Activated naive CD4-positive, alpha-beta T cell treated with anti-CD3 and anti-CD28 coated beads for 36 hours (primary cell): ENCODE measurements at regions not wholly inside any gene's neighbourhood (a gene's known extent, or its start where the extent isn't known, plus 50 kb on each side); places are given as distances from the start of the nearest gene placed in this dataset.

Experiments
- CTCF ChIA-PET: fragments of 350-600 bp; sonication (Branson Sonifier 250); formaldehyde crosslinking; loops from one replicate; lab custom pipeline; 2021; ENCODE audit warnings: antibody characterized with exemption; lab: Charles Lee
- DNase-seq: peaks from one replicate; pipeline ENCODE4 v3.0.0-alpha.2; 2020
- H3K27ac Mint-ChIP-seq: one replicate; pipeline ENCODE4 v1.8.0; 2021; ENCODE audit warnings: mild to moderate bottlenecking, mixed read lengths
- H3K27me3 Mint-ChIP-seq: one replicate; pipeline ENCODE4 v1.8.0; 2021; ENCODE audit warnings: low read depth, mixed read lengths
- H3K36me3 Mint-ChIP-seq: one replicate; pipeline ENCODE4 v1.8.0; 2021; ENCODE audit warnings: low read depth, mixed read lengths
- H3K4me1 Mint-ChIP-seq: one replicate; pipeline ENCODE4 v1.8.0; 2021; ENCODE audit warnings: low read depth, mixed read lengths
- H3K4me3 Mint-ChIP-seq: one replicate; pipeline ENCODE4 v1.8.0; 2021; ENCODE audit warnings: mild to moderate bottlenecking, moderate library complexity, mixed read lengths
- H3K9me3 Mint-ChIP-seq: one replicate; pipeline ENCODE4 v1.8.0; 2021; ENCODE audit warnings: mixed read lengths
- intact Hi-C: fragments of 100-400 bp; cut with micrococcal nuclease; formaldehyde crosslinking; loops from one replicate; pipeline ENCODE4 v1.15.1; 2023

DNA sequence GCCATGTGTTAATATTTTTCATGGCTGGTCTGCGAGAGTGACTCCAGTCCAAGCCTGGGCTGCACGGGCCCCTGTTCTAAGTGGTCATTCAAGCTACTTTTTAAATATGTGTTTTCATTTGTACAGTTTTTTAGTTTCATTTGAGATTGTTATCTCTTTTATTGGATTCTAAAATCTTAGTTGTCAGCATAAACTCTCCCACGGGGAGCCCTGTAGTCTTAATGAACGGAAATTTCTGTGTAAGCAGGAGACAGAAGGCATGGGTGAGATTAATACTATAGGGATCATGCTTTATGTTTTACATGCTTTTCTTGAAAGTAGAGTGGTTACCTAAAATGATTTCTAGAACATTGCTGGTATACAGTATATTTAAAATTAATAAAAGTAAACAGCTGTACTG, 373.1 kb upstream of the SLCO3A1 start:
- Mint-ChIP-seq H3K36me3 (no peaks in the 10 kb centered on the region), H3K27ac (no peak overlapping the region), H3K4me1 (peaks cover 54% of the 10 kb centered on the region), H3K4me3 (no peak overlapping the region), H3K27me3 (no peaks in the 10 kb centered on the region), H3K9me3 (no peaks in the 10 kb centered on the region)
- intact Hi-C loops: no loop called here
- DNase-seq: no peak
- CTCF ChIA-PET: interaction anchor here (0.6 kb wide), 1 partner anchor 44 kb away, joined by 3 read pairs; no protein-coding TSS in a partner anchor

DNA sequence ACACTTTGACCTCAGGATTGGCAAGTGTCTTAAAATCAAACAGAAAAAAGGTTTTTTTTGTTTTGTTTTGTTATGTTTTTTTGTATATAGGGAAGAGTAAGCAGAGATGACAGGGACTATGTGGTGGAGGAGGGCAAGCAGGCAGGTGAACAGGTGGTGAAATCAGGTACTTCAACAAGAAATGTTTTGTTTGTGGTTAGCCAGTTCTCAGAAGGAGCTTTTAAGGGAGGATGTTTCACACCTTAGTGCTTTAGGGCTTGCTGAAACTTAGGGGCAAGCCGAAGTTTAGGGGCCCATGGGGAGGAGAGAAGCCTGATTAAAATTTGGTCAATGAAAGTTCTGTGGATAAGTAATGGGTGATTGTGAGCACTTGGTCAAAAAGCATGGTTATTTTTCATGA, 370.7 kb upstream of the SLCO3A1 start:
- no peaks in the 10 kb centered on the region for H3K9me3 Mint-ChIP-seq
- H3K4me1 Mint-ChIP-seq: peaks cover 54% of the 10 kb centered on the region
- no peaks in the 10 kb centered on the region for H3K27me3 Mint-ChIP-seq
- CTCF ChIA-PET: interaction anchor here (0.6 kb wide), 1 partner anchor 146 kb away, joined by 3 read pairs; no protein-coding TSS in a partner anchor
- H3K36me3 Mint-ChIP-seq: no peaks in the 10 kb centered on the region
- DNase-seq: peak; percentile 26
- intact Hi-C loops: no loop called here
- H3K4me3 Mint-ChIP-seq: no peak overlapping the region
- H3K27ac Mint-ChIP-seq: peak overlapping the region; percentile 9

DNA sequence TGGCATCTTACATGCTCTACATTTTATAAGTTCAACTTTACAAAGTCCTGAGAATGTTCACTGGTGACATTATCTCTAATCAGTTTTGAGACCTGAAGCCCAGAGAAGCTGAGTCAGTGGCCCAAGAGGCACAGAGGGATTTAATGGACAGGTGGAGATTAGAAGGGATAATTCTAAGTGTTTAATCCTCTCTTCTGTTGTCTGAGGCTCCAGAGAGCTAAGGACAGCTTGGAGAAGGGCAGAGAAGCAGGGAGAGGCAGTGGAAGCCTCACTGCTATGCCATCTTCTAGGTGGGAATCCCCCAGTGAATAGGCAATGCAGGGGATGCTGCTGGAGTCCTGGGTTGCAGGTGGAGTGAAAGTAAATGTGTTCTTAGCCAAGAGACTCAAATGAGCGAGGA, 369.4 kb upstream of the SLCO3A1 start:
- Mint-ChIP-seq H3K9me3 (peaks cover 2% of the 10 kb centered on the region), H3K4me3 (no peak overlapping the region), H3K4me1 (peaks cover 50% of the 10 kb centered on the region), H3K27me3 (no peaks in the 10 kb centered on the region), H3K27ac (no peak overlapping the region), H3K36me3 (no peaks in the 10 kb centered on the region)
- no peak for DNase-seq
- intact Hi-C loops: no loop called here
- CTCF ChIA-PET: no interaction called here

DNA sequence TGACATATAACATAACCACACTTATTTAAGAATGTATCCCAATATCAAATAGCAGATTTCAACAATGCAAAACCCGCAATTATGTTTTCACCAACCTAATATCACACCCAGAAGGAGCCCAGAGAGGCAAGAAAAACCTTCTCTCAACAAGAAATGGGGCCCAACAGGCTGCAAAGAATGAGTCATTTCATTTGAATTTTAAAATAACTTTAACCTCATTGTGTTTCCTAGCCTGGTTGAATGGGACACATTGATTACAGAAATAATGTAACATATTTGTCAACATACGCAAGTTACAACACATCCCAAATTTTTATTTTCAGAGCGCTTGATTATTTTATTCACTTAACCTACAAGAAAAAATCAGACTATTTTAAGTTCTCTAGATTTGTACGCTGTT, 365.1 kb upstream of the SLCO3A1 start:
- Mint-ChIP-seq H3K4me3 (no peak overlapping the region), H3K36me3 (no peaks in the 10 kb centered on the region), H3K4me1 (peaks cover 17% of the 10 kb centered on the region), H3K27ac (no peak overlapping the region), H3K9me3 (peaks cover 4% of the 10 kb centered on the region), H3K27me3 (no peaks in the 10 kb centered on the region)
- intact Hi-C loops: no loop called here
- DNase-seq: no peak
- CTCF ChIA-PET: interaction anchor here (0.7 kb wide), 1 partner anchor 19 kb away, joined by 5 read pairs; no protein-coding TSS in a partner anchor

DNA sequence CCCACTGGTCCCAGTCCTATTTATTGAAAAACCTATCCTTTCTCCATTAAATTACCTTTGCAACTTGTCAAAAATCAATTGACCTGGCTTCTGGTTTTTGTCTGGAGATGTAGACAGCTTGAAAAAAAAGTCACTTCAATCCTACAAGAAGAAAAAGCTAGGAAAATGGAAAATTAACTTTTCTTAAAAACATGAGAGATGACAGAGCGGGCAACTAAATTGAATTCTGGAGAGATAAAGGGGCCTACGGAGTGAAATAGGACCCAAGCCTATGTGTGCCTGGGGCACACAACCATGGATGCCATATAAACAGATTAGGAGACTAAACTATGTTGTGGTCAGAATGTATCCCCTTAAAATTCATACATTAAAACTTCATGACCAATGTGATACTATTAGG, 363.3 kb upstream of the SLCO3A1 start:
- no peaks in the 10 kb centered on the region for H3K27me3 Mint-ChIP-seq
- CTCF ChIA-PET: no interaction called here
- no peaks in the 10 kb centered on the region for H3K36me3 Mint-ChIP-seq
- no peak overlapping the region for H3K27ac Mint-ChIP-seq
- intact Hi-C loops: no loop called here
- no peak for DNase-seq
- peaks cover 4% of the 10 kb centered on the region for H3K9me3 Mint-ChIP-seq
- no peak overlapping the region for H3K4me3 Mint-ChIP-seq
- peaks cover 2% of the 10 kb centered on the region for H3K4me1 Mint-ChIP-seq

DNA sequence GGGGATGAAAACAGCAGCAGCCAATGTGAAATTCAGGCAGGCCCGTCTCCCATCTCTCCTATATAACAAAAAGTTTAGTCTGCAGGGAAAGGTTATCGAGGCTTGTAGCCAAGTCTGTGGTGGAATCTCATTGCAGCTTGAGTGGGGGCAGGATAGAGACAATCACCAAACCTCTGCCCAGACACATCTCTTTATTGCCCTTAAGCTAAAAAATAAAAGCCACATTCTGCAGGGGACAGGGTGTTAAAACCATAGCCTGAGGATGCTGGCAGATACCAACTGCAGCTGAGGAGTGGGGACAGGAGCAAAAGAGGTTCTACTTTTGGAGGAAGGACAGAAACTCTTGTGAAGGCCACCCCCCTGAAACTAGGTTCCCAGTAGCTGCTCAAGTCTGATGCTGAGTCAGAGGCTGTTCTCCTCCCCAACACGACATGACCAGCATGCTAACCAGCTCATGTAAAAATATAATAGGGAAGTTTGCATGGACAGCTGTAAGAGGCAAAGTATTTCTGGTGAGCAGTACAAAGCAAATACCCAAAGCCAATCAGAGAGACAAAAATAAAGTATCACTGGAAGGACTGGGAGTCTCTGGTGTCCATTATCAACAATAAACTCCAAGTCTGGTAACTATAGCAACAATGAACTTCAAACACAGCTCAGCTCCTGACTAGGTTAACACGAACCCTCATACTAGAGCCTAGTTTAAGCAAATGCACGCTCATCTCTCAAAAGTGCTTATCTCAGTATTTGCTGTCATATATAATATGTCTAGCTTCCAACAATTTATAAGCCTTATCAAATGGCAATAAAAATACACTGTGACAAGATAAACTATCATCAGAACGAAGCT, 362.2 kb upstream of the SLCO3A1 start:
- Mint-ChIP-seq H3K27me3 (no peaks in the 10 kb centered on the region), H3K36me3 (no peaks in the 10 kb centered on the region), H3K4me1 (no peaks in the 10 kb centered on the region), H3K27ac (no peak overlapping the region), H3K9me3 (peaks cover 4% of the 10 kb centered on the region), H3K4me3 (no peak overlapping the region)
- intact Hi-C loops: no loop called here
- no peak for DNase-seq
- CTCF ChIA-PET: interaction anchor here (0.5 kb wide), 1 partner anchor 59 kb away, joined by 3 read pairs; no protein-coding TSS in a partner anchor

DNA sequence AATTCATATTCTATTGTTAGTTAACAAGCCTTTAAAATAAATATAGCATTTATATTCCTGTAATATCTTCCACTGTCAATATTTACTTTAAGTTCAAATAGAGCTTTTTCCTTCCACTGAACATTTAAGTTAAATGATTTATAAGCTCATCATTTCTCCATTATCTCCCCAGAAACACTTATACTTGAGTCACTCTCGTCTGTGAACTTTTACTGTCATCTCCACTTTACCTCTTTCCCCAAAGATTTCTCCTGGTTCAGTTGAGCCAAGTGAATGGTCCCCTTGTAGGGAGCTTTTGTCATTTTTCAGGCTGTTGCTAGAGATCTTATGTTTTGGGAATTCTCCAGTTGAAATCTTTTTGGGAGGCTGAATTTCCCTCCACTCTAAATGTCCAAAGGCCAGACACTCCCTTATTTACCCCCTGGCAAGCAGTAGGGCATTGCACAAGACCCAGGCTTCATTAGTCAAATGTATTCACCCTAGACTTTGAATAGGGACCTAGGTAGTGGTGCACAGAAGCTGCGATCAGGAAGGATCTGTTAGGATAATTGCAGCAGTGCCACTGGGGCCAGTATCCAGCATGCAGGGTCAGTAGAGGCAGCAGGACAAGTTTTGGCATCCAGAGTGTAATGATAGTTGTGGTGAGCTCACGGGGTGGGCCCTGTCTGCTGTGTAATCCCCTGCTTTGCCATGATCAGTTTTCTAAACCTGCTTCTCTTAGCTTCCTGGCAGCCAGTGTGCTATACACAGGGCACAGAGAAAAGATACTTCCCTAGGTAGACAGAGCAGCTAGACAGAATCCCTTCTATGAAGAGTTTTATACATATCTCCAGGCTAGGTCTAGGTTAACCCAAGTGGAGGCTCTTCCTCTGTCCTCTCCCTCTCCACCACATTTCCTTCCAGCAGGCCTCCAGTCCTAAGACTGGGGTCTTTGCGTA, 356.5 kb upstream of the SLCO3A1 start:
- intact Hi-C loops: no loop called here
- Mint-ChIP-seq H3K36me3 (no peaks in the 10 kb centered on the region), H3K27me3 (no peaks in the 10 kb centered on the region), H3K27ac (no peak overlapping the region), H3K9me3 (no peaks in the 10 kb centered on the region), H3K4me3 (no peak overlapping the region), H3K4me1 (no peaks in the 10 kb centered on the region)
- DNase-seq: no peak
- CTCF ChIA-PET: interaction anchor here (0.7 kb wide), 1 partner anchor 220 kb away, joined by 3 read pairs; no protein-coding TSS in a partner anchor

DNA sequence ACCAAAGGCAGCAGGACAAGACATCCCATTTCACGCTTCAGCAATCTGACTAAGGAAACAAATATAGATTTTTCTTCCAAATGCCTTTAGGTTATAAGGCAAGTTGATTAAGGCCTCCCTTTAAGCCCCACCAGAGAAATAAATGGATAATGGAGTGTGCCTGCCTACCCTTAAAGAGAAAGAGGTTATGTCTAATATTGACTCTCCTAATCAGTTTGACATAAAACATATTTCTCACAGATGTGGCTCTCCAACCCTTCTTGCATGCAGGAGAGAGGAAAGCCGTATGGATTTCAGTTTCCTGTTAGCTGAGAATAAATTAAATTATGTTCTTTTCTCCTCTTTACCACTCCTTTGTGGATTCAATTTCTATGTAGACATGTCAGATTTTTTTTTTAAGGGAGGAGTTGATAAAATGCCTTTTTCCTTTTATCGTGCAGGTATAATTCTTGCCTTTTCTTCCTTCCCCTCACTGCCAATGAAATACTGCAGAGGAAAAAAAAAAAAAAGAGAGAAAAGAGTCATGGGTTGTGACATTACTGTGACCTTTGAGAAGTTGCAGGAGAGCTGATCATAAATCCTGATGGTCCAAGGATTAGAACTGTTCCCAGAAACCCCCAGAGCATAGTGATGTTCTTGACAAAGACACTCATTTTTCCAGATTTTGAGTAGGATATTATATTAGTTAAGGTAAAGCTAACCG, 355.3 kb upstream of the SLCO3A1 start:
- no peak for DNase-seq
- intact Hi-C loops: no loop called here
- Mint-ChIP-seq H3K4me3 (no peak overlapping the region), H3K4me1 (no peaks in the 10 kb centered on the region), H3K27ac (no peak overlapping the region), H3K36me3 (no peaks in the 10 kb centered on the region), H3K9me3 (no peaks in the 10 kb centered on the region), H3K27me3 (no peaks in the 10 kb centered on the region)
- CTCF ChIA-PET: no interaction called here

DNA sequence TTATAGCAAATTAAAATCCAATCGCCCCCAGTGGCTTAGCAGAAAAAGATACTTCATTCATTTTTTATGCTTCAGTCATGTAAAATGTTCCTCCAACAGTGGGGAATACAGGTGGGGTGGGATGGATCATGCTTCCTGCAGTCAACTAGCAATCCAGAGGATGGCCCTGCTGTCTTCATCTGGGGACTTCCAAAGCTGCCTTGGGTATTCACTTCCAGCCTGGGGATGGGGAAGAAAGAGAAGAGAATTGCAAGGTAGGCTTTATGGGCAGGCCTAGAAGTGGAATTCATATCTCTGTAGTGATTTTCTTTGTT, 354.8 kb upstream of the SLCO3A1 start:
- no peak for DNase-seq
- Mint-ChIP-seq H3K36me3 (no peaks in the 10 kb centered on the region), H3K4me1 (no peaks in the 10 kb centered on the region), H3K27me3 (no peaks in the 10 kb centered on the region), H3K4me3 (no peak overlapping the region), H3K9me3 (no peaks in the 10 kb centered on the region), H3K27ac (no peak overlapping the region)
- intact Hi-C loops: no loop called here
- CTCF ChIA-PET: no interaction called here

DNA sequence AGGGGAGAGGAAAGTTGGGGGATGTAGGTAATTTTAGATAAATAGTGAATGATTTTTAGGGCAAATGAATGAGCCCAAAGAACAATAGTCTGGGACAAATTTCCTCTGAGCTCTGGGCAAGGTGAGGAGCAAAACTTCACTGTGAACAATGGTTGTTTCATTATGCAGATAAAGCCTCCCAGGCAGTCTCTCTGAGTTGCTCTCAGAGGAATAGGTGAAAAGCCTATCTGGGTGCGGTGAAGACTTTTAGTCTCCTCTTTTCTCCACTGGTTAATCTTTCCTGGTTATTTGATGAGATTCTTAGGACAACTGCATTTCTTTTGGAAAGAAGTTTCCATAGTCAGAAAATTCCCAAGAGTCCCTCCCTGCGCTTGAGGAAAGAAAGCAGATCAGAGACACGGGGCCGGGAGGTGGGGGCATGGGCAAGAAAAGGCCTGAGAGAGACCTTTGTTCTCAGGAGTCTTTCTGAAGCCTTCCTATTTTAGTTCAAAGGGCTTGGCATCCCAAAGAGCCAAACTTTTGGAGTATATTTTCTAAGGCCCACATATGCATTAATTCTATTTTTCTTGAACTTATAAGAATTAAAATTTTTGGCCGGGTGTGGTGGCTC, 353.6 kb upstream of the SLCO3A1 start:
- Mint-ChIP-seq H3K9me3 (no peaks in the 10 kb centered on the region), H3K4me1 (no peaks in the 10 kb centered on the region), H3K27me3 (no peaks in the 10 kb centered on the region), H3K36me3 (no peaks in the 10 kb centered on the region), H3K4me3 (no peak overlapping the region), H3K27ac (no peak overlapping the region)
- CTCF ChIA-PET: no interaction called here
- intact Hi-C loops: no loop called here
- no peak for DNase-seq

DNA sequence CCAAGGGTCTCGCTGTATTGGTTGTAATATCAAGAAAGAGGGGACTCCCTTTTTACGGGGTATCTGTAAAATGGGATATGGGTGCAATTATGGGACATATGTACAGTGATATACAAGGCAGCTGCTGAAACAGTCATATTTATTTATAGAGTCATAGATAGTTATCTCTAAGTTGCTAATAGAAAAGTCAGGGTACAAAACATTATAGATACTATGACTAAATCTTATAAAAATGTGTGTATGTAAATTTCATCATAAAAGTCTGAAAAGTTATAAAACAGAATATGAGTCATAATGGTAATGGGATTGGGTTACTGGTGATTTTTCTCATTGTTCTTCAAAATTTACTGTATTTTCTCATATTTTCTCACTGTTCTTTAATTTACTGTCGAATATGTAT, 344.9 kb upstream of the SLCO3A1 start:
- Mint-ChIP-seq H3K27me3 (no peaks in the 10 kb centered on the region), H3K9me3 (peaks cover 2% of the 10 kb centered on the region), H3K27ac (no peak overlapping the region), H3K4me1 (no peaks in the 10 kb centered on the region), H3K4me3 (no peak overlapping the region), H3K36me3 (no peaks in the 10 kb centered on the region)
- no peak for DNase-seq
- CTCF ChIA-PET: no interaction called here
- intact Hi-C loops: no loop called here

DNA sequence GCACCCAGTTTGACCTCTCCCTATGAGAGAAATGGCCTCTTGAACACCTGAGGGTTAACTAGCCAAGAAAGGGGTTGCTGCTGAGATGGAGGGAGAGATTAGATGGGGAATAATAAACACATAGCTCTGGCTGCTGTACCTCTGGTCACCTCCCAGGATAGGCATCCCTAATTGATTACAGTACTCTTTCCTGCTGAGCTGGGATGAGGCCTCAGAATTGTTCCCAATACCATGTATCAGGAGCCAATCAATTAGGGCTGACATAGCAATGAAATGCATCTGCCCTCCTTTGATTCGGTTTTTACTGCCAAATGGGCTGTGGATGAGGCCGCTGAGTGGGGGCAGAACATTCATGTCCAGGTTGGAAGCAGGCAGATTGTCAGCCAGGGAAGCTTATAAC, 339.4 kb upstream of the SLCO3A1 start:
- DNase-seq: no peak
- Mint-ChIP-seq H3K4me3 (no peak overlapping the region), H3K27me3 (no peaks in the 10 kb centered on the region), H3K9me3 (no peaks in the 10 kb centered on the region), H3K4me1 (peaks cover 9% of the 10 kb centered on the region), H3K27ac (no peak overlapping the region), H3K36me3 (no peaks in the 10 kb centered on the region)
- CTCF ChIA-PET: no interaction called here
- intact Hi-C loops: no loop called here
